DOHH2 (cell line): ENCODE measurements at regions not wholly inside any gene's neighbourhood (a gene's known extent, or its start where the extent isn't known, plus 50 kb on each side); places are given as distances from the start of the nearest gene placed in this dataset.

Source experiments
- H3F3A ChIP-seq: fragments of 200-600 bp; sonication (generic), shearing (Covaris generic); 2 replicates; pipeline ENCODE4 v1.6.0; 2016; ENCODE audit warnings: antibody characterized with exemption, mild to moderate bottlenecking; ENCODE audit not compliant: control insufficient read depth, insufficient read depth
- H3K27ac ChIP-seq: fragments of 200-600 bp; sonication (generic); 2 replicates; pipeline ENCODE4 v1.5.1; 2014; ENCODE audit warnings: low read depth, mild to moderate bottlenecking, low read length, moderate library complexity
- H3K27me3 ChIP-seq: fragments of 200-600 bp; sonication (generic); 2 replicates; pipeline ENCODE4 v1.6.1; 2014; ENCODE audit warnings: mild to moderate bottlenecking, low read length, mixed read lengths; ENCODE audit not compliant: control insufficient read depth
- H3K36me3 ChIP-seq: fragments of 200-600 bp; sonication (generic); 2 replicates; pipeline ENCODE4 v1.6.1; 2014; ENCODE audit warnings: mild to moderate bottlenecking, low read length, moderate library complexity, mixed read lengths; ENCODE audit not compliant: control insufficient read depth
- H3K4me1 ChIP-seq: fragments of 200-600 bp; sonication (generic); 2 replicates; pipeline ENCODE4 v1.6.1; 2014; ENCODE audit warnings: mild to moderate bottlenecking, low read length, mixed read lengths; ENCODE audit not compliant: control insufficient read depth
- H3K4me2 ChIP-seq: fragments of 200-600 bp; sonication (generic); 2 replicates; pipeline ENCODE4 v1.6.0; 2014; ENCODE audit warnings: mild to moderate bottlenecking, low read length, moderate library complexity
- H3K4me3 ChIP-seq: fragments of 200-600 bp; sonication (generic); 2 replicates; pipeline ENCODE4 v1.5.1; 2014; ENCODE audit warnings: mild to moderate bottlenecking, low read length, mixed read lengths
- H3K79me2 ChIP-seq: fragments of 200-600 bp; sonication (generic); 2 replicates; pipeline ENCODE4 v1.6.1; 2014; ENCODE audit warnings: mild to moderate bottlenecking, low read length, mixed read lengths; ENCODE audit not compliant: control insufficient read depth
- H3K9me2 ChIP-seq: fragments of 200-600 bp; sonication (generic); replicated peaks from 2 replicates; pipeline ENCODE4 v1.6.1; 2014; ENCODE audit warnings: mild to moderate bottlenecking, low read length, mixed read lengths; ENCODE audit not compliant: control insufficient read depth
- H3K9me3 ChIP-seq: fragments of 200-600 bp; sonication (generic); 2 replicates; pipeline ENCODE4 v1.6.1; 2014; ENCODE audit warnings: antibody characterized with exemption, low read length, mixed read lengths; ENCODE audit not compliant: control insufficient read depth, insufficient read depth
- H4K20me1 ChIP-seq: fragments of 200-600 bp; sonication (generic); 2 replicates; pipeline ENCODE4 v1.6.0; 2014; ENCODE audit warnings: low read depth, mild to moderate bottlenecking, antibody characterized with exemption, low read length, moderate library complexity; ENCODE audit not compliant: control insufficient read depth, insufficient read depth
- CTCF ChIP-seq: fragments of 200-600 bp; sonication (generic); IDR thresholded peaks from one replicate; pipeline ENCODE4 v1.5.1; 2014; ENCODE audit warnings: antibody characterized with exemption, mild to moderate bottlenecking, low read depth, low read length; ENCODE audit not compliant: poor library complexity, severe bottlenecking
- EZH2phosphoT487 ChIP-seq: fragments of 200-600 bp; sonication (generic); IDR thresholded peaks from 2 replicates; pipeline ENCODE4 v1.6.1; 2017; ENCODE audit warnings: borderline replicate concordance, mild to moderate bottlenecking, antibody characterized with exemption, low read length, moderate library complexity, mixed read lengths

GRCh38 chr5:3793162-3793561 is 197.5 kb downstream of the IRX1 start:
- H3K36me3 ChIP-seq = no peaks in the 10 kb centered on the region
- no peak overlapping the region for H3K27ac ChIP-seq
- no peak overlapping the region for H3K4me3 ChIP-seq
- no peaks in the 10 kb centered on the region for H3K79me2 ChIP-seq
- H3K9me2 ChIP-seq = no peaks in the 10 kb centered on the region
- H4K20me1 ChIP-seq = no peaks in the 10 kb centered on the region
- peaks cover 3% of the 10 kb centered on the region; the same call in 1 of the 2 replicates for H3K9me3 ChIP-seq
- no peaks in the 10 kb centered on the region for H3K27me3 ChIP-seq
- no peak overlapping the region for H3K4me2 ChIP-seq
- H3F3A ChIP-seq = no peaks in the 10 kb centered on the region
- TF ChIP-seq EZH2phosphoT487 = no peak
- no peaks in the 10 kb centered on the region for H3K4me1 ChIP-seq

GRCh38 chr5:3794611-3795010 is 199.0 kb downstream of the IRX1 start:
- no peaks in the 10 kb centered on the region for H3K36me3 ChIP-seq
- H3K4me1 ChIP-seq = no peaks in the 10 kb centered on the region
- no peak overlapping the region for H3K4me2 ChIP-seq
- H3F3A ChIP-seq = no peaks in the 10 kb centered on the region
- no peaks in the 10 kb centered on the region for H4K20me1 ChIP-seq
- H3K9me3 ChIP-seq = peaks cover 3% of the 10 kb centered on the region; the same call in 1 of the 2 replicates
- TF ChIP-seq EZH2phosphoT487 (no peak), CTCF (no peak)
- no peaks in the 10 kb centered on the region for H3K9me2 ChIP-seq
- no peaks in the 10 kb centered on the region for H3K27me3 ChIP-seq
- H3K27ac ChIP-seq = no peak overlapping the region
- H3K79me2 ChIP-seq = no peaks in the 10 kb centered on the region
- no peak overlapping the region for H3K4me3 ChIP-seq

GRCh38 chr5:3796736-3797135 is 201.1 kb downstream of the IRX1 start:
- no peak overlapping the region for H3K4me3 ChIP-seq
- H3K4me1 ChIP-seq = no peaks in the 10 kb centered on the region
- H3K27ac ChIP-seq = no peak overlapping the region
- H3K27me3 ChIP-seq = no peaks in the 10 kb centered on the region
- H3K9me2 ChIP-seq = no peaks in the 10 kb centered on the region
- H4K20me1 ChIP-seq = no peaks in the 10 kb centered on the region
- TF ChIP-seq CTCF = no peak
- TF ChIP-seq EZH2phosphoT487 = no peak
- no peaks in the 10 kb centered on the region for H3K79me2 ChIP-seq
- no peaks in the 10 kb centered on the region for H3K9me3 ChIP-seq
- H3K4me2 ChIP-seq = no peak overlapping the region
- H3F3A ChIP-seq = no peaks in the 10 kb centered on the region
- no peaks in the 10 kb centered on the region for H3K36me3 ChIP-seq

- Histone ChIP-seq H3K27ac (no peak overlapping the region), H3F3A (no peaks in the 10 kb centered on the region), H3K4me1 (no peaks in the 10 kb centered on the region), H3K27me3 (no peaks in the 10 kb centered on the region), H3K36me3 (no peaks in the 10 kb centered on the region), H3K4me2 (no peak overlapping the region), H3K79me2 (no peaks in the 10 kb centered on the region), H3K4me3 (no peak overlapping the region), H3K9me2 (no peaks in the 10 kb centered on the region), H3K9me3 (no peaks in the 10 kb centered on the region; the same call in 1 of the 2 replicates), H4K20me1 (no peaks in the 10 kb centered on the region)
- TF ChIP-seq EZH2phosphoT487 (no peak), CTCF (no peak)
Observed at GRCh38 chr5:3801967-3802366, 206.3 kb downstream of the IRX1 start.
